Right kidney (tissue), 1 donor: ENCODE measurements at regions not wholly inside any gene's neighbourhood (a gene's known extent, or its start where the extent isn't known, plus 50 kb on each side); places are given as distances from the start of the nearest gene placed in this dataset.
"Not testable (repeated sequence)": the region's sequence is repeated elsewhere in the genome, so short reads cannot be mapped to it uniquely, and the experiment has no call there.

ENCODE experiments used
- DNase-seq: peaks from one replicate; pipeline ENCODE4 v3.0.0-alpha.2; 2016

DNA sequence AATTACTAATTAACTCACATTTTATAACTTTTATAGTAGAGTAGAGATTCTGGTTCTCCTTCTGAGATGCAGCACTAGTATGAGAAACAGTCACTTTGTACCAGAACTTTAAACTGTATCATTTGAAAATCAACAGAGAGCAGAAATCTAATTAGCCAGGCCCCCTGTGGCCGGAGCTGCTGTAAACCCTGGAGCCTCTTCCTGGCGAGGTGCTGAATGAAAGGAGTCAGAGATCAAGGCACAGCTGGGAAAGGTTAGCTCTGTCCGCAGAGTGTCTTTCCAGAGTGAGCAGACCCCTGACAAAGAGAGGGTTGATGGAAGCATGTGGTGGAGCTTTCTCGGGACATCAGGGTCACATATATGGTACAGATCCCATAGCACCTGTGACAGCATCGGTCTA is 703.8 kb downstream of the RFPL4B start:
- peak; percentile 9 for DNase-seq

DNA sequence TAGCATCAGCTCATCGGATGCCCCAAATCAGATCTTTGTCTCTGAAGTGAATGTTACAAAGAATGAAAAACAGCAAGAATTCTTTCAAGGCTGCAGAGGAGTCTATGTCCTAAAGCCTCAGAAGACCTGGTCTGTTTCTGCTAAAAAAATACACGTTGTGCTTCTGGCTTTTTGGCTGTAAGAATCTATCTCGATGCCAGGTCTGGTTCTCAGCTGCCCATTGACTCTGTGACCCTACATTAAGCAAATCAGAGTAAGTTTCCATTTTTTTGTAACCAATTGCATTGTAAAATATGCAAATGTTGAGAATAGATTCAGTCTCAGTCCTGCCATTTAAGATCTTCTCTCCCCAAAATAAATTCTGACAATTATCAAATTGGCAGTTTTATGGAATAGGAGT is 705.4 kb downstream of the RFPL4B start:
- DNase-seq = no peak

DNA sequence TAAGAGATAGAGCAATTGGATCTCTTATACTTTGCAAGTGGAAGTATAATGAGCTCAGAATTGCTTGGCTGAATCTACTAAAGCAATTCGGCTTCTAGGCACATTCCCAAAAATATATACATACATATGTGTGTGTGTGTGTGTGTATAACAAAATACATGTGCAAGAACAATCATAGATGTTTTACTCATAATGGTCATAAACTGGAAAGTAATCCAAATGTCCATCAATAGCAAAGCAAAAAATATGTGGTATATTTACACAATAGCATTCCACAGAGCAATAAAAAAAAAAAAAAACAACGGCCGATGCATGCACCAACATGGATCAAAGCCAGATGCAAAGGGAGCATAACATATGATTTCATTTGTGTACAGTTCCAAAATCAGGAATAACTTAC is 707.9 kb downstream of the RFPL4B start:
- no peak for DNase-seq

DNA sequence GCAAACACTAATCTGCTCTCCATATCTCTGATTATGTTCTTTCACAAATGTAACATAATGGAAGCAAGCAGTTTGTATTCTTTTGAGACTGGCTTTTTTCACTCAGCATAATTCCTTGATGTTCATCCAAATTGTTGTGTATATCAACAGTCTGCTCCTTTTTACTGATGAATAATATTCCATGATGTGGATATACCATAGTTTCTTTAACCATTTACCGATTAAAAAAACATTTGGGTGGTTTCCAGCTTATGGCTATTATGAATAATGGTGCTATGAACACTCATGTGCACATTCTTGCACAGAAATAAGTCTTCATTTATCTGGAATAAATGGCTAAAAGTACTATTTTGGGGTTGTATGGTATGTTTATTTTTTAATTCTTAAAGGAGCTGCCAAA is 708.9 kb downstream of the RFPL4B start:
- no peak for DNase-seq

DNA sequence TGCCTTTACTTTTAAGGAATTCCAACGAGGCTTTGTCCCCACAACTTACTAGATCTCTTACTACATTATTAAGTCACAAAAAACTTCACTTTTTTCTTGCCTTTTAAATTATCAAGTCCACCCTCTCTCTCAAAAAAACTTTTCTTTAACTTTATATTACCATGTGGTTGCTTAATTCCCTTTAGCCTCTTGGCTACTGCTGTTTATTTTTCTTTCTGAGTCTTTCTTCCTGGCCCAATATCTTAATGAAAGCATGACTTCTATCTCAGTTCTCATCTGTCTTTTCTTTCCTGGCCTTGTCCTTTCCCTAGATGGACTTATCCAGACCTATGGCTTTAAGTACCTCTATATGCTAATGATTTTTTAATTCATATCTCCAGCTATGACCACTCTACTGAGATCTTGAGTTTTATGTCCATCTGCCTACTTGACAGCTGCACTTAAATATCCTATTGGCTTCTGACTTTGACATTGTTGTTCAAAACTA is 710.5 kb downstream of the RFPL4B start:
- no peak for DNase-seq

DNA sequence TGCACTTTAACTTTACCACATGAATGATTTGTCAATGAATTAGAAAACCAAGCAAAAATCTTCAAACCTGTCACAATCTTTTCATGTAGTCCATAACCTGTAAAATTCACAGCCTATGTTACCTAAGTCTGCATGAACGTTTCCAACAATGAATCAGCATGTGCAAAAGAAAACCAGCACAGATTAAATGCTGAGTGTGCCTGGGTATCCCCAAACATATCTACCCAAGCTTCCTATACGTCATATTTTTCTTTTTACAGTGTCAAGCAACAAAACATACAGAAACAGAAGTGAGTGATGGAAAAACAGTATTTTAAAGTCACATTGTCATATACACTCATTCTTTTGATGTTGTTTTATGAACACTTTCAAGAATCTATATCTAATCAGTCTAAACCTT is 713.5 kb downstream of the RFPL4B start:
- DNase-seq = no peak

DNA sequence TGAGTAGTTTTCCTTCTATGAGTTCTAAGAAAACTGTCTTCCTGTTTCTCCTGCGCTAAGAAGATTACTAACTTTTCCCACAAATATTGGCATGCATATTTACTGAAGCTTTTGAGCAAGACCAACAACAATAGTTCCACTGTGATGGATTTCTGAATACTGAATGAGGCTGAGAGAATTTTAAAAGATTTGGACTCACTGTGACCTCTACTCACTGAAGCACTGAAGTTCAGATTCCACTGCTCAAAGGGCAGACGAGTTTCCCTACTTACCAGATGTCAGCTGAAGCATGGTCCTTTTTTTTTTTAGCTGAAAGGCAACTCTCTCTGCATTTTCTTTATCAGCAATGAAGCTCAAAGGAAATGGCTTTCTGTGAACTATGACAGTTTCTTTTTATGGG is 718.5 kb downstream of the RFPL4B start:
- peak; percentile 18 for DNase-seq

DNA sequence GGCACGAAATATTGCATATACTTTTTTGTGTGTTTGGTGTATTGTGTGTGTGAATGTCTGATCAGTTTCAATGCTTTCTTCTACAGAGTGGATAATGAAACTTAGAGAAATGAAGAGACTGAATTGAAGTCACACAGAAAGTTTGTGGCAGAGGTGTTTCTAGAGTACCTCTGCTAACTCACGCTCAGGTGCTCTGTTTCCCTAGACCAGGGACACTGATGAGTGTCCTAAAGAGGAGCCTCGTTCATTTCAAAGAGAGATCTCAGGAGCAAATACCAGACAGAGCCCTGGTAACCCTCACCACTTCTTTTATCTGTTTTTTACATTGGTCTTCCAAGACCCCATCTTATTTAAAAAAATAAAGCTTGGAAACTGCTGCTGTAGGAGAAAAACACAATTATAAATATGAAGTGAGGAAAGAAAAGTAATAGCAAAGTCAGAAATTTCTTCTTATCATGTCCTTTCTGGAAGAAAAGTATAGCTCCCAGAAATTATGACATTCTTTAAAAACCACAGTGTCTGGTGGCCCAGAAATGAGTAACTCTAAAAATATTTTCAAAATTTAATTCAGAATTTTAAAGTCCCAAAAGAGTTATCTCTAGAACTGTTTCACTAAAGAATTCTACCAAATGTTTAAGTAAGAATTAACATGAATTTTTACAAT is 720.6 kb downstream of the RFPL4B start:
- DNase-seq = no peak

DNA sequence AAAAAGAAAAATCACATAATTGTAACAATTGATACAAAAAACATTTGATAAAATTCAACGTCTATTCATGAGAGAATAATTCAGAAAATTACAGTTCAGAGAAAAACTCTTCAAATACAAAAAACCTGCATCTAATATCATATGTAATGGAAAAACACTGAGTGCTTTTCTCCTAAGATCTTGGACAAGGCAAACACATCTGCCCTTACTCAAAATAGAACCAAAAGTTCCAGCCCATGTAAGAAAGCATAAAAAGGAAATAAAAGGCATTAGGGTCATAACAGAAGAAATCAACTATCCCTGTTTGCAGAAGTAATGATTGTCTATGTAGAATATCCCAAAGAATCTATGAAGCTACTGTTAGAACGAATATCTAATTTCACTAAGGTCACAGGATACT is 721.4 kb downstream of the RFPL4B start:
- no peak for DNase-seq

DNA sequence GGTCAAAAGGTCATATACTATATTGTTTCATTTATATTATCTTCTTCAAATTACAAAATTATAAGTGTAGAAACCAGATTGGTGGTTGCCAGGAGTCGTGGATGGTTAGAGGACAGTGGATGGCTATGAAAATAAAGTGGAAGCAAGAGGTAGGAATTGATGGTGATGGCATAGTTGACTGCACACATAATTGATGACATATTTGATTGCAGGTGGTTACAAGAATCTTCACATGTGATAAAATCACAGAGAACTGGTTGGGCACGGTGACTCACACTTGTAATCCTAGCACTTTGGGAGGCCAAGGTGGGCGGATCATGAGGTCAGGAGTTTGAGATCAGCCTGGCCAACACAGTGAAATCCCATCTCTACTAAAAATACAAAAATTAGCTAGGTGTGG is 723.6 kb downstream of the RFPL4B start:
- not testable (repeated sequence) for DNase-seq

DNA sequence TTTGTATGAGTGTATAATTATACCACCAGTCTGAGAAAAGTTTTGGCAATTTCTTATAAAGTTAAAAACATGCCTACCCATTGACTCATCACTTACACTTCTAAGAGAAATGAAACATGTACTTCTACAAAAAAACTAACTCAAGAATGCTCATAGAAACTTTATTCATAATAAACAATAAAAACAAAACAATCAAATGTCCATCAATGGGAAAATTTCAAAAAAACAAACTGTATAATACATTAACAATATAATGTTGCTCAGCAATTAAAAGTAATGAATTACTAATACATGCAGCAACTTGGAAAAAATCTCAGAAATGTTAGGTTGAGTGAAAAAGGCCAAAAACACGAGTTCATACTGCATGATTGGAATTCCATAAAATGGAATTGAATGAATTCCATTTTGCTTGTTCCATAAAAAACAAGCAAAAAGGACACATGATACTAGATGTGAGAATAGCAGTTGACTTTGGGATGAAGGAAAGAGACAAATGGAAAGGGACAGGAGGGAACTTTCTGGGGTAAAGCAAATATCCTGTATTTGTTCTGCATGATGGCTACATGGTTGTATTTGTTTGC is 726.6 kb downstream of the RFPL4B start:
- DNase-seq = no peak

DNA sequence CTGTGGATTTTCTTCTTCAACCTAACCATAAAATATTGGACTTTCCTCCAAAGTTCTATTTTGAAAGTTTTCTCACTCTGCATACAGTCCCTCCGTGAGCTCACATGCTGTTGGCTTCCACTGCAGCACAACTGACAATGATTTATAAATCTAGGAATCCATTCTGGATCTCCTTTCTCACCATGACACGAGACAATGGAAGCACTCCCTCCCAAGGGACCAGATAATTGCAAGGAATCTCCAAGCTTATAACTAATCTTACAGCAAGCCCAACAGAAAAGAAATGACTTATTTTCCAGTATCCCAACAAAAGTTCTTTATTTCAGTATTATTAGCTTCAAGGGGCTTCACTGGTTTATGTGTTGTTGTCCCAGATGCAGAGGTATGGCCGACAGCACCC is 729.0 kb downstream of the RFPL4B start:
- no peak for DNase-seq

DNA sequence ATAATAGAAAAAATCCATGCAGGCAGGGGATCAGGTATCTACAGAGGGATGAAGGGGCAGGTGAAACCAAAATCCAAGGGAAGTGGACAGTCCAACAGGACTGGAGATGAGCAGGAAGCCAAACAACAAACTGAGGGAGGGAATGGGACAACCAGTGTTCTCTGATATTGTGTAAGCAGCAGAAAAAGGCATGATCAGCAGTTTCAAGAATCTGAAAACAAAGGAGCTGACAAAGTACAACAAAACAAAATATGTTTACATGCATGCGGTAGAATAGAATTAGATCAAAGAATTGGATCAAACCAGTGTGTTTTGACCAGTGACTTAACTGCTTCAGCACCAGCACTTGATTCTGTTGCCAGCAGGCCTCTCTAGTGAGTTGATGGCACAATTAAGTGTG is 729.7 kb downstream of the RFPL4B start:
- no peak for DNase-seq

DNA sequence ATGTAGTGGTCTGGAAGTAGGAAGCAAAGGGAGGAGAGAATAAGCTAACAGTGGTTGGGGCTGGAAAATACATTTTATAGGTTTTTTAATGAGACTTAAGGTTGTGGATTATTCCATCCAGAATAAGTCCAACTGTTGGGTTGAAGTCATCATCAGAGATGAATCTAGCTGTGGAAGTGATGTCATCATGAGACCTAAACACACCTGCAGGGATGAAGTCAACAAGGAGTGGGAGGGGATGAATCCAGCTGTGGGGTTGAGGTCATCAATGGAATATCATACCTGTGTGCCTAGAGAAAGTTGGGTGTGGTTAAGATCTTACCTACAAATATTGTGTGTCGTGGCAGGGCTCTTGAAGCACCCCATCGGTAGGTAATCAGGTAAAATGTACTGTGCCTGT is 730.7 kb downstream of the RFPL4B start:
- DNase-seq = no peak

DNA sequence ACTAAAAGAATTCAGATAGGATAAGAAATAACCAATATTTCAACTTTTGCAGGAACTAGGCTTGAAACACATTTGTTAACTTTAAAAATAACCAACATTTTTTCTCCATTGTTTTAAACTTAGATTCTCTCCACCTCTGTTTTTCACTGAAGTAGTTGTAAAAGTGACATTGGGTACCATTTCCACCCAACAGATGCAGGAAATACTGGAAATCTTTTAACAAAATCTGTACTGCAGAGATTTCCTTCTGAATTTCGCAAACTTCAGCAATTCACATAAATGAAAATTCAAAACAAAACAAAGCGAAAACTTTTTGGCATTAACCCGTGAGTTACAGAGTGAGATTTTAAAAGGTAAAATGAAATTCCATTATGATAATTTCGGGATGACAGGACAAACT is 731.7 kb downstream of the RFPL4B start:
- no peak for DNase-seq

DNA sequence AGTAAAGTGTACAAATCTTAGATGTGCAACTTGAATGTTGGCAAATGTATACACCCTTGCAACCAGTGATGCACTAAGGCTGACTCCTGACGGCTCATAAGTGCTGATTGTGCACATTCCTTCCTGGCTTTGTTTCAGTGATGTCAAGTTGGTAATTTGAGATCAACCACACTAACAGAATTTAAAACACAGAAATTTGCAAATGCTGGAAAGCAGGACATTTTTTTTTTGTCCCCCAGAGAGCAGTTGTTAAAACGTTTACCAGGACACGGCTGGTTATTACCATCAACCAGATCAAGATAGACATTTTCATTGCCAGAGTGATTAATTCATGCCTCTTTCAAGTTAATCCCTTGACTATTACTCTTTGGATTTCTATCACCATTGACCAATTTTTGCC is 735.6 kb downstream of the RFPL4B start:
- no peak for DNase-seq

DNA sequence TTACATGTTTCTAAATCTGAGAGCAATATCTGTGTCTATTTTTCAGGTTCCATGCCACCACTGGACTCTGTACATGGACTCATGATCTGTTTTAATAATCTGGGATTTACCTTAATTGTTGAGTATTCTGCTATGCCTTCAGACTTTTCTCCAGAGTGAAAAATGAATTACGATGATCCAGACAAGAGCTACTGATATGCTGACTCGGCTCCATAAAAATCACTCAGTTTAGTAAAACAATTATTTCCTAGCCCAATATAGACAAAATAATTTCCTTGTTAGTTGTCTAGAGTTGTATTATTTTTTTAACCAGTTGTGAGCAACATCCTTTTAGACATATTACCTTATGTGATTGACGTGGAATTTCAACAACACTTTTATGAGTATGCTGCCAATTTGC is 736.8 kb downstream of the RFPL4B start:
- no peak for DNase-seq

DNA sequence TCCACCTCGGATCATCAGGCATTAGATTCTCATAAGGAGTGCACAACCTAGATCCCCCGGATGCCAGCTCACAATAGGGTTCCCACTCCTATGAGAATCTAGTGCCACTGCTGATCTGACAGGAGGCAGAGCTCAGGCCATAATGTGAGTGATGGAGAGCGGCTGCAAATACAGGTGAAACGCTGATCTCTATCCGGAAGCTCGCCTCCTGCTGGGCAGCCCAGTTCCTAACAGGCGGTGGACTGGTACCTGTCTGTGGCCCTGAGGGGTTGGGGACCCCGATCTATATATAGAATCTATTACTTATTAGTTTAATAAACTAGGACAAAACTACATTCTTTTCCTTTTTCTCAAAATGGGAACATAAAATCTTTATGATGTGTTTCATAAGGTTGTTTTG is 741.9 kb downstream of the RFPL4B start:
- no peak for DNase-seq

DNA sequence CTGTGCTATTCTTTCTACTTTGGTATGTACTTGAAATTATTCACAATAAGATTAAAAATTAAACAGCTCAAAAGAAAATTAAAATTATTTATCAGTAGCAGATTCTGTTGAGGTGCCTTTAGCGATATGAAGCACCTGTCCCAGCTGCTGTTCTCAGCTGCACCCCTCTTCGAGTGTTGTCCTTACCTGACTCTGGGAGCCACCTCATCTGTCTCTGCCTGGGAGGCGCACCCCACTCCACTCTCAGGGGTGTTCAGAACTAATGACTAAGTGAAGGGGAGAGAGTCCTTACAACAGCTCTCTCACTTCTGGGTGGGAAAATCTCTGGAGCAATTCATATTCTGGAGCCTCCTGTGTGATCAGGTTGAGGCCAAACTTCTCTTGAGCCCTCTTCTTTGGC is 745.7 kb downstream of the RFPL4B start:
- DNase-seq = no peak

DNA sequence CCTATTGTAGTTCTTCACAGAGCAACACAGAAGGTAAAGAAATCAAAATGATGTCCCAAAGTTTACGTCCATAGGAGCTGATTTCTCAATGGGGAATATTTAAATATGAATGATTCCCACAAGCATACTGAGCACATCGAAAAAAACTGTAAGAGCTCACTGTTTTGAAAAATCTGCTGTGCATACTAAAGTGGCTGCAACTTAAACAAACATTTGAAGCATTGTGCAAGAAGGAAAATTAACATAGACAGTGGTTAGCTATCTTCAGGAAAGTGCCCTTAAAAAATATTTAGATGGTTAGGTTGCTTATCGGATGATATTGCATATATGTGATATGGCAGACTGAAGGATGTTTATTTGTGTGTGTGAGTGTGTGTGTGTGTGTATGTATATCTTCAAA is 747.6 kb downstream of the RFPL4B start:
- DNase-seq = no peak

DNA sequence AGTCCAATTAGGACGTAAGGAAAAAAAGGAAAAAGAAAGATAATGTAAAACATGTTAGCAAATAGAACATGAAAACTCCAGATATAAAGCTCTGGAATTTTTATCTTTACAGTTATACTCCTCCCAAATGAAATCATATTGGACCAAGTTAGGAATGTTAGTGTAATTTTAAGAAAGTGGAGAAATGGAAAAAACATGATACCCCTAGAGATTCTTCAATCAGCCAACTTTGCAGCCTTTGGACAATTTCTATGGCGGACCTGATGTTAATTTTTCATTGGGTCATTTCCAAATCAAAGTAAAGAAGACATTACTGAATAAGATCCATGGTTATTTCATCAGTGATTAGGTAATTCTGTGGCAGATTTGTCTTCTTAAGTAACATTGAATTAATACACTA is 748.7 kb downstream of the RFPL4B start:
- DNase-seq = no peak

DNA sequence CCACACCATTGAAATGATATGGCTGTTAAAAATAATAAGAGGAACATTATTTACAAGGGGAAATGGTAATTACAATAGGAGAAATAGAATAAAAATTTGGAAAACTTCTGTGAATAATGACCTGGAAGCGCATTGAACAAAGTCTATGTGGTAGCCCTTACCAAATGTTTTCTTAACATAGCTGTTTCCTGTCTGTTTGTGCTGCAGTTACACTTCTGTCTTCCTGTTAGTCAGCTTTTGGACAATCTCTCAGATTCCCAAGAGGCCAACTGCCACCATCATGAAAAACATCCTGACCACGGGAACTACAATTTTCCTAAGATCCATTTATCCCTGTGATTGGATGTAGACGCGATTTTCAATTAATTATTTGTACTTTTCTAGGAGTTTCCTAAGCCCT is 754.4 kb upstream of the MARCKS start:
- DNase-seq = no peak

DNA sequence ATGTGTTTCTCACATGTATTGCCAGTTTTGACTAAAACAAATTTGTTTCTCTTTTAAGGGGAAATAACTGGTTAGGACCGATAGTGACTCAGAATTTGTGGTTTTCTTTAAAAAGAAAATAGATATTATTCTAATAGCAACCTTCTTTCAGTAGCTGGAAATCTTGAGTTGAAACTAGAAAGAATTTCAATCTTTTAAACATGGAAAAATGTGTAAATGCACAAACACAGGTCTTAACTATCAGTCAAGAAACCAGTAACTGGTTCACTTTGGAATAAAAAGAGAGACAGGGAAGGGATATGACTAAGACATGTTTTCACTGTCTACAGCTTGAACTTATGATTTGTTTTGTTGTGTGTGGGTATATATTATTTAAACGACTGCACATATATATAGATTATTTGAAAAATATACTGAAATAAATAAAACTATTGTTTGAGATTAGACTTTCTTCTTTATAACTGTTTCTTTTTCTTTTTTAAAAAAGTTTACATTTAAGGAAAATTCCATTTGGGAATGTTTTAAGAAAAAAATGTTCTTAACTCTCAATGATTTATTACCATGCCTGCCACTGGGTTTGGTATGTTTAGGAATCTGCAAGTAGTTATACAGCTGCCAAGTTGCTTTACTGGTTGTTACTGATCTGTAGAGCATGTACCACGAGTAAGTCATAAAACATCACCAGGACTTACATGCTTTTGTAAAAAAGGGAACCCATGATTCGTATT is 753.3 kb upstream of the MARCKS start:
- DNase-seq = no peak

DNA sequence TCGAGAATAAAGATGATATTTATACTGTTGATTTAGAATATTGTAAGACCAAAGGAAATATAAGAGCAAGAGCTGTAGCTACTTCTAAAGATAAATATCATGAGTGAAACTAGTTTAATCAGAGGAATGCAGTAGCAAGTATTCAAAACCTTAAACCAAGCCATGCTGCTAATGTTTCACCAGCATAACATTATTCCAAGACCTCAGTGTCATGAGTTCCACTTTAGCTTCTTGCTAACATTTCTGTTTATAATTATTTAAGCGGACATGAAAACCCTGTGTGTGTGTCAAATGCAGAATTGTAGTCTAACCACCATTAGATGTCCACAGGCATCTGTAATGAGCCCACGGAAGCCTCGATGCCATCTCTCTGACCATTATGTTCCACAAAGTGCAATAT is 752.6 kb upstream of the MARCKS start:
- DNase-seq = no peak
